ENCODE measurements at regions not wholly inside any gene's neighbourhood (a gene's known extent, or its start where the extent isn't known, plus 50 kb on each side); places are given as distances from the start of the nearest gene placed in this dataset.
"Not testable (repeated sequence)": the region's sequence is repeated elsewhere in the genome, so short reads cannot be mapped to it uniquely, and the experiment has no call there.

- no peak for DNase-seq
These were observed 161.6 kb downstream of the NDFIP2 start for GRCh38 chr13:79642596-79642995.

DNA sequence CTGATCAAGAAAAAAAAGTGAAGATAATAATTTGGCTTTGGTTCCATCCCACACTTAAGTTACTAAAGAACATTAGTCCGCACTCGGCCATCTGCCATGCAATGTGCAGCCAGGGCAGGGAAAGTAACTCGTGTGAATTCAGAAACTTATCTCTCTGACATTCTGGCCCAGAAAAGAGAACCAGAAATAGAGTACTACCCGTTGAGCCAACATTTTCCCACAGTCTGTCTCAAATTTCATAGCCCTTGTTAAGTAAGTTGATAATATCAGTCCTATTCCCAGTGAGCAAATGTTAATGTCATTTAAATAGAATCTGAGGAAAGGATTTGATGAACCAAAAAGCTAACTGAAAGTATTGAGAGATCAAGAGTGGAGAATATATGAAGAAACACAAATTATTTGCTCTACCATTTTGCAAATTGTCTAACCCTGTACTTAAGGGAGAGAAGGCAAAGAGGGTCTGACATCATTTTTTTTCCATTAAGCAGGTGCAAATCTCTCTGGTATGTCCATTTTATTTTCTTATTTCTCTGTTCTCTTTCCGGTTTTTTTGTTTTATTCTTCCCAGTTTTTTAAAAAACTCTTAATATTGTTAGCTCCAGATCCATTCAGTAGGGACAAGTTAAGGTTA lies 156.3 kb downstream of the NDFIP2 start:
- no peak for DNase-seq

DNA sequence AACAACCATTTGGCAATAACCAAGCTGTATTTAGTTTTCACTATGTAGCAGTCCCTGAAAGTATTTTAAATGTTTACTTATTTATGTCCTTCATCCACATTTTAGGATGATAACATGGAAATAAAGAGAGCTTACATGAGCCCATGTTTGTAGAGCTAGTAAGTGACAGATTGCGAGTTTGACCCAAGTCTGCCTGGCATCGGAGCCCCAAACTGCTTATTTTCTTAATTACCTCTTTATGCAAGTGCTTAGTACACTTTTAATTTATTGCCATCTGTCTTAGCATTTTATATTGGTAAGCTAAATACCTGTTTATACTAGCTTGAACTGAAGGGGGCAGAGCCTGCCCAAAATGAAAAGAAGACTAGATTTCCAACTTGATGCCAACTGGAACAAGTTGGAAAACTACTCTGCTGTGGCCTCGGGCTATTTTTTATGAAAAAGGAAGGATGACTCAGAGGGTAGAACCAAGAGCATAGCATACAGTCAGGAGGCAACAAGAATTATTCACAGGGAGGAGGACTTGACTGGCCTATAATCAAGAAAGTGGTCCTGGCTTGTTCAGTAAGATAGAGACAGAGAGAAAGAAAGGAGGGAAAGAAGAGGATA lies 150.2 kb downstream of the NDFIP2 start:
- DNase-seq = no peak

DNA sequence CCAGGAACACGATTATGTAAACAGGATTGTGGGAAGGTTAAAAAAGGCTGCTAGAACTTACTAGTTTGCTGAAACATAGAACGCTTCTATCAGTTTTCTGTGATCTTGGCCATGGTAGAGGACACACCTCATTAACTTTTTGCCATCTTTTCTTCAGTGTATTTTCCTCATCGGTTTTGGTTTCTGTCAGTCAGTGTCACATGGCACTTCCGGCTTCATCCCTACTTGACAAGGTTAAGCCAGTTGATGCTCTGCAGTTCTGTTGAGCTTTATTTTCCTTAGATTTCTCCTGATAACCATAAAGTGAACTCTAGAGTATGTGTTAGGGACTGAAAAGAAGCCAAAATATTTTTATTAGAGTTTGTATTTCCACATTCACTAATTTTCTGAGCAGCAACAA lies 147.5 kb downstream of the NDFIP2 start:
- no peak for DNase-seq

DNA sequence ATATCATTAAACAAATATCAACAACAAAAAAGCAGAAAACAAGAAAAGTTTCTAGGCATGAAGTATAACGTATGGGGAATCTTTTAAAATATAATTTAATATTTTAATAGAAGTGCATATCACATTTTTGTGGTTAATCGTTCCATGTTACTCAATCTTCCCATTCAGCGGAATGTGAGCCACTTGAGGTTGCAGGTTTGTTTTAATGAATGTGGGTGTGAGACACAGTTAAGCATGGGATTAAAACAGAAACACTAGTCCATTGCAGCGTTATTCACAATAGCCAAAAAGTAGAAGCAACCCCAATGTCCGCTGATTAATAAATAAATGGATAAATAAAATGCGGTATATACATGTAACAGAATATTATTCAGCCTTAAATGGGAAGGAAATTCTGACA lies 146.0 kb downstream of the NDFIP2 start:
- no peak for DNase-seq

- no peak for DNase-seq
These were observed 144.6 kb downstream of the NDFIP2 start for GRCh38 chr13:79625517-79625916.

DNA sequence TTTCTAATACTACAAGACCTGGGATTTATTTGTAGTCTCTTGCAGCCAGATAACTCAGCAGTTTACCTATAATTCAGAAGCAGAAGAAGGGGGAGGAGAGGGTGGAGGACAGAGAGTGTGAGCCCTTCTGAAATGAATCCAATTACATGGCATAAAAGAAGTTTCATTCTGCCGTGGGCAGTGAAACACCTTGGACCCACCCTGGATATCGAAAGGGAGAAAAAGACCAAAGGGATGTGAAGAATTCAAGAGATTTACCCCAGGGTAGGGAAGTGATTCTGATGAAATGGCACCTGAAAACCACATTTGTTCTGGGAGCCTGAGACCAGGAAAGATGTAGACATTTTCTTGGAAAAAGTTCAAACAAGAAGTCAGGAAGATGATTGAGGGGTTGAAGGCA lies 140.9 kb downstream of the NDFIP2 start:
- DNase-seq = no peak

DNA sequence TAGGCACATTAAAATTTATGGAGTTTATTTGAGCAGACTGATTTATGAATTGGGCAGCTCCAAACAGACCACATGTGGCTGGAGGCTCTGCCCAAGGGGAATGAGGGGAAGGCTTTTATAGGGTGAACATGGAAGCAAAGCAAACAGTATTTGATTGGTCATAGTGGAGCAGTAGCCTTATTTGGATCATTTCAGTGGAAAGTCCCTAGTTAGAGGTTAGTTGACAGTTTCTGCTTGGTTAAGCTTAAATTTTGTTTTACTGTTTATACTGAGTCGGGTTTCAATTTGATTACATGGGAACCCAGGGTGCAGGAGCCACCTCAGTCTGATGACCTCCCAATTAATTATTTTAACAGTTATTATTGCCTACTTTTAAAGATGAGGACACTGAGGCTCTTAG lies 140.5 kb downstream of the NDFIP2 start:
- DNase-seq = no peak

DNA sequence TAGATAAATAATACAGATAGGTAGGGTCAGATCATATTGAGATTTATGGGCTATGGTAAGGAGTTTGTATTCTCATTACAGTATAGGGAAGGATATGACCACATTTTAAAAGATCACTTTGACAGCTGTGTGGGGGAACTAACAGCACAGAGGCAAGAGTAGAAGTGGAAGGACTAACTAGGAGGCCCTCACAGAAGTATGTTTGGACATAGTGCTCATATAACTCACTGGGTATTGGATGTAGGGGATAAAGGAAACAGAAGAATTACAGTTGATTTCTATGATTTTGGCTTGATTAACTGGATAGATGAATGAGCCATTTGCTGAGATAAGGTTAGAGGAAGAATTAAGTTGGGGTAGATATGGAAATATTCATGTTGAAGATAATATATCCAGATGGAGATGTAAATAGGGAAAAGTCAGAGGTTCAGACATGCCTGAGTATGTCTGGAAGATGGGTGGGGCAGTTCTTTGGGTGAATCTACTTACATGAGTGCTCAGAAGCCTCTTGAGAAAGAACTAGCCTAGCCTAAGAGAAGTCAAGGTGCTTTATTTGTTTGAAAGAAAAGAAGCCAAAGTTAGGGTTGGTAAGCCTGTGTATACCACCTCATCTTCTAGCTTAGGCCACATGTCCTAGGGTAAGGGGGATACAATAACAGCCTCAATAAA lies 133.4 kb downstream of the NDFIP2 start:
- no peak for DNase-seq

- DNase-seq = no peak
These were observed 131.6 kb downstream of the NDFIP2 start for GRCh38 chr13:79612604-79613003.

- not testable (repeated sequence) for DNase-seq
These were observed 126.9 kb downstream of the NDFIP2 start for GRCh38 chr13:79607895-79608294.

All from activated naive CD4-positive, alpha-beta T cell treated with anti-CD3 and anti-CD28 coated beads, Interleukin-2, amount 50 U/mL, for 16 hours (primary cell).